ENCODE measurements at regions not wholly inside any gene's neighbourhood (a gene's known extent, or its start where the extent isn't known, plus 50 kb on each side); places are given as distances from the start of the nearest gene placed in this dataset.
"Not testable (repeated sequence)": the region's sequence is repeated elsewhere in the genome, so short reads cannot be mapped to it uniquely, and the experiment has no call there.

- Histone ChIP-seq H3K27me3 (replicated peaks) (no peaks in the 10 kb centered on the region), H3K36me3 (no peaks in the 10 kb centered on the region), H3K4me3 (no peak overlapping the region), H3K27ac (no peak overlapping the region), H3K4me1 (replicated peaks) (no peaks in the 10 kb centered on the region), H3K9me3 (replicated peaks) (peaks cover 3% of the 10 kb centered on the region; the same call in 1 of the 2 replicates)
- DNase-seq (ENCODE audit: low read depth in 1 of 2, low spot score in 2 of 2) = peak in 1 of 2 experiments; percentile 27
These were observed 259.1 kb upstream of the MYT1L start for GRCh38 chr2:2590141-2590540.

- Histone ChIP-seq H3K9me3 (replicated peaks) (peaks cover 3% of the 10 kb centered on the region; the same call in 1 of the 2 replicates), H3K4me1 (replicated peaks) (no peaks in the 10 kb centered on the region), H3K27me3 (replicated peaks) (no peaks in the 10 kb centered on the region), H3K27ac (no peak overlapping the region), H3K4me3 (no peak overlapping the region), H3K36me3 (no peaks in the 10 kb centered on the region)
- peak in 1 of 2 experiments; percentile 2 for DNase-seq (ENCODE audit: low read depth in 1 of 2, low spot score in 2 of 2)
These were observed 257.7 kb upstream of the MYT1L start for GRCh38 chr2:2588777-2589176.

- no peak overlapping the region for H3K27ac ChIP-seq
- no peak for DNase-seq (ENCODE audit: low read depth in 1 of 2, low spot score in 2 of 2)
- no peaks in the 10 kb centered on the region for H3K27me3 ChIP-seq (replicated peaks)
- H3K4me3 ChIP-seq = no peak overlapping the region
- no peaks in the 10 kb centered on the region for H3K4me1 ChIP-seq (replicated peaks)
- peaks cover 6% of the 10 kb centered on the region; the same call in 1 of the 2 replicates for H3K9me3 ChIP-seq (replicated peaks)
- no peaks in the 10 kb centered on the region for H3K36me3 ChIP-seq
These were observed 256.3 kb upstream of the MYT1L start for GRCh38 chr2:2587354-2587753.

GRCh38 chr2:2586931-2587330 is 255.9 kb upstream of the MYT1L start:
- no peaks in the 10 kb centered on the region for H3K27me3 ChIP-seq (replicated peaks)
- H3K4me3 ChIP-seq = no peak overlapping the region
- no peak overlapping the region for H3K27ac ChIP-seq
- H3K4me1 ChIP-seq (replicated peaks) = no peaks in the 10 kb centered on the region
- no peaks in the 10 kb centered on the region for H3K36me3 ChIP-seq
- H3K9me3 ChIP-seq (replicated peaks) = peaks cover 6% of the 10 kb centered on the region; the same call in 1 of the 2 replicates
- peak in 1 of 2 experiments; percentile 25 for DNase-seq (ENCODE audit: low read depth in 1 of 2, low spot score in 2 of 2)

GRCh38 chr2:2586068-2586776 is 255.1 kb upstream of the MYT1L start:
- H3K27ac ChIP-seq = no peak overlapping the region
- no peaks in the 10 kb centered on the region for H3K36me3 ChIP-seq
- H3K9me3 ChIP-seq (replicated peaks) = peaks cover 6% of the 10 kb centered on the region; the same call in 1 of the 2 replicates
- peak in 1 of 2 experiments; percentile 21 for DNase-seq (ENCODE audit: low read depth in 1 of 2, low spot score in 2 of 2)
- no peaks in the 10 kb centered on the region for H3K4me1 ChIP-seq (replicated peaks)
- no peak overlapping the region for H3K4me3 ChIP-seq
- no peaks in the 10 kb centered on the region for H3K27me3 ChIP-seq (replicated peaks)

GRCh38 chr2:2582998-2583545 is 252.0 kb upstream of the MYT1L start:
- Histone ChIP-seq H3K27ac (no peak overlapping the region), H3K4me3 (no peak overlapping the region), H3K4me1 (replicated peaks) (no peaks in the 10 kb centered on the region), H3K27me3 (replicated peaks) (no peaks in the 10 kb centered on the region), H3K36me3 (no peaks in the 10 kb centered on the region), H3K9me3 (replicated peaks) (0 out of 2 replicates have a peak, but pooled peaks cover 6% of the 10 kb centered on the region)
- no peak for DNase-seq (ENCODE audit: low read depth in 1 of 2, low spot score in 2 of 2)

GRCh38 chr2:2581331-2582159 is 250.5 kb upstream of the MYT1L start:
- no peaks in the 10 kb centered on the region for H3K36me3 ChIP-seq
- no peak overlapping the region for H3K4me3 ChIP-seq
- no peaks in the 10 kb centered on the region for H3K4me1 ChIP-seq (replicated peaks)
- 0 out of 2 replicates have a peak, but pooled peaks cover 6% of the 10 kb centered on the region for H3K9me3 ChIP-seq (replicated peaks)
- no peak for DNase-seq (ENCODE audit: low read depth in 1 of 2, low spot score in 2 of 2)
- no peaks in the 10 kb centered on the region for H3K27me3 ChIP-seq (replicated peaks)
- H3K27ac ChIP-seq = no peak overlapping the region

GRCh38 chr2:2580841-2581240 is 249.8 kb upstream of the MYT1L start:
- DNase-seq (ENCODE audit: low read depth in 1 of 2, low spot score in 2 of 2) = peak in 1 of 2 experiments; percentile 15
- not testable (repeated sequence) for H3K27ac ChIP-seq; H3K9me3 ChIP-seq (replicated peaks); H3K36me3 ChIP-seq; H3K4me3 ChIP-seq; H3K4me1 ChIP-seq (replicated peaks); H3K27me3 ChIP-seq (replicated peaks)

GRCh38 chr2:2580341-2580740 is 249.3 kb upstream of the MYT1L start:
- H3K4me3 ChIP-seq = no peak overlapping the region
- no peaks in the 10 kb centered on the region for H3K36me3 ChIP-seq
- peaks cover 3% of the 10 kb centered on the region; the same call in 1 of the 2 replicates for H3K9me3 ChIP-seq (replicated peaks)
- H3K27ac ChIP-seq = no peak overlapping the region
- no peaks in the 10 kb centered on the region for H3K27me3 ChIP-seq (replicated peaks)
- no peaks in the 10 kb centered on the region for H3K4me1 ChIP-seq (replicated peaks)
- peak in 1 of 2 experiments; percentile 24 for DNase-seq (ENCODE audit: low read depth in 1 of 2, low spot score in 2 of 2)

GRCh38 chr2:2579814-2580213 is 248.7 kb upstream of the MYT1L start:
- peak in 1 of 2 experiments; percentile 30 for DNase-seq (ENCODE audit: low read depth in 1 of 2, low spot score in 2 of 2)
- Histone ChIP-seq H3K27me3 (replicated peaks) (no peaks in the 10 kb centered on the region), H3K4me1 (replicated peaks) (no peaks in the 10 kb centered on the region), H3K9me3 (replicated peaks) (peaks cover 3% of the 10 kb centered on the region; the same call in 1 of the 2 replicates), H3K36me3 (no peaks in the 10 kb centered on the region), H3K27ac (no peak overlapping the region), H3K4me3 (no peak overlapping the region)

- Histone ChIP-seq H3K36me3 (no peaks in the 10 kb centered on the region), H3K4me3 (no peak overlapping the region), H3K27me3 (replicated peaks) (no peaks in the 10 kb centered on the region), H3K9me3 (replicated peaks) (peaks cover 6% of the 10 kb centered on the region; the same call in 1 of the 2 replicates), H3K4me1 (replicated peaks) (no peaks in the 10 kb centered on the region), H3K27ac (no peak overlapping the region)
- peak in 1 of 2 experiments; percentile 10 for DNase-seq (ENCODE audit: low read depth in 1 of 2, low spot score in 2 of 2)
These were observed 246.3 kb upstream of the MYT1L start for GRCh38 chr2:2577407-2577831.

GRCh38 chr2:2575870-2576386 is 244.9 kb upstream of the MYT1L start:
- Histone ChIP-seq H3K27ac (no peak overlapping the region), H3K27me3 (replicated peaks) (no peaks in the 10 kb centered on the region), H3K4me1 (replicated peaks) (no peaks in the 10 kb centered on the region), H3K36me3 (no peaks in the 10 kb centered on the region), H3K9me3 (replicated peaks) (peaks cover 5% of the 10 kb centered on the region; the same call in 1 of the 2 replicates), H3K4me3 (no peak overlapping the region)
- peak in 1 of 2 experiments; percentile 22 for DNase-seq (ENCODE audit: low read depth in 1 of 2, low spot score in 2 of 2)

- Histone ChIP-seq H3K4me3 (no peak overlapping the region), H3K9me3 (replicated peaks) (peaks cover 5% of the 10 kb centered on the region; the same call in 1 of the 2 replicates), H3K27ac (no peak overlapping the region), H3K27me3 (replicated peaks) (no peaks in the 10 kb centered on the region), H3K36me3 (no peaks in the 10 kb centered on the region), H3K4me1 (replicated peaks) (no peaks in the 10 kb centered on the region)
- peak in 1 of 2 experiments; percentile 5 for DNase-seq (ENCODE audit: low read depth in 1 of 2, low spot score in 2 of 2)
These were observed 244.1 kb upstream of the MYT1L start for GRCh38 chr2:2575181-2575577.
